ENCODE measurements at regions not wholly inside any gene's neighbourhood (a gene's known extent, or its start where the extent isn't known, plus 50 kb on each side); places are given as distances from the start of the nearest gene placed in this dataset.

DNA sequence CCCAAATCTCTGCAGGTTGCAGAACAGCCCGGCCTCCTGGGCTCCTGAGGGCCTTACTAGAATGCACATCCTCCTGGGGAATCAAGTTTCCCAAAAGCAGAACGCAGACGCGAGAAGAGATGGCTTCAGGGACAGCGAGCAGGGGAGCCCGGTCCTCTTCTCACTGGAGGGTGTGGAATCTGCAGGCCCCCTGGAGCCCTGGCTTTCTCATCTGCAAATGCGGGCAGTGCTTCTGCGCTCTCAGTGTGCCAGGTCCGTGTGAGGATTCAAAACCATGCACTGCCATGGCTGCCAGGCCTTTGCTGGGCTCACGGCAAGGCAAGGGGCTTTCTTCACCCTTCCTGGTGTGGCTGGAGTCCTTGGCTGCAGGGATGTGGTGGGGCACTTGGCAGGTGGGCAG is 330.9 kb upstream of the MKI67 start:
- no peaks in the 10 kb centered on the region for H3K36me3 ChIP-seq (ENCODE audit: control insufficient read depth in 4 of 4, insufficient read depth in 3 of 4, low read depth in 1 of 4, low read length in 3 of 4)
- H3K9me3 ChIP-seq (ENCODE audit: control insufficient read depth in 4 of 4, low read length in 3 of 4) = no peaks in the 10 kb centered on the region
- no peak overlapping the region for H3K27ac ChIP-seq (ENCODE audit: low read depth in 1 of 2, low read length in 2 of 2)
- no peak overlapping the region for H3K9ac ChIP-seq (ENCODE audit: low read depth in 1 of 2, low read length in 2 of 2)
- H3K27me3 ChIP-seq (ENCODE audit: control insufficient read depth in 4 of 4, insufficient read depth in 4 of 4, low read length in 3 of 4) = peaks cover 0 to 6% (median 0%) of the 10 kb centered on the region in 4 donors
- H3K4me1 ChIP-seq (ENCODE audit: control insufficient read depth in 4 of 4, insufficient read depth in 4 of 4, low read length in 3 of 4) = no peaks in the 10 kb centered on the region
- DNase-seq (ENCODE audit: low spot score) = no peak
- H3K4me3 ChIP-seq (ENCODE audit: low read depth in 1 of 3, low read length in 3 of 3) = no peak overlapping the region
- 85% methylated on average over 10 of the region's 10 CpGs for WGBS
- no peak for TF ChIP-seq HNF4A (conservative IDR thresholded peaks at IDR 0.05)
- no peak for TF ChIP-seq JUND (IDR thresholded peaks at IDR 0.05)
- no peak for TF ChIP-seq GABPA (IDR thresholded peaks at IDR 0.05 in 1 of 2, conservative IDR thresholded peaks at IDR 0.05 in 1 of 2)
- no peak for TF ChIP-seq TAF1 (conservative IDR thresholded peaks at IDR 0.05)
- TF ChIP-seq, protein P1, sequence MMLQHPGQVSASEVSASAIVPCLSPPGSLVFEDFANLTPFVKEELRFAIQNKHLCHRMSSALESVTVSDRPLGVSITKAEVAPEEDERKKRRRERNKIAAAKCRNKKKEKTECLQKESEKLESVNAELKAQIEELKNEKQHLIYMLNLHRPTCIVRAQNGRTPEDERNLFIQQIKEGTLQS (IDR thresholded peaks at IDR 0.05) = no peak
- TF ChIP-seq, protein P2, sequence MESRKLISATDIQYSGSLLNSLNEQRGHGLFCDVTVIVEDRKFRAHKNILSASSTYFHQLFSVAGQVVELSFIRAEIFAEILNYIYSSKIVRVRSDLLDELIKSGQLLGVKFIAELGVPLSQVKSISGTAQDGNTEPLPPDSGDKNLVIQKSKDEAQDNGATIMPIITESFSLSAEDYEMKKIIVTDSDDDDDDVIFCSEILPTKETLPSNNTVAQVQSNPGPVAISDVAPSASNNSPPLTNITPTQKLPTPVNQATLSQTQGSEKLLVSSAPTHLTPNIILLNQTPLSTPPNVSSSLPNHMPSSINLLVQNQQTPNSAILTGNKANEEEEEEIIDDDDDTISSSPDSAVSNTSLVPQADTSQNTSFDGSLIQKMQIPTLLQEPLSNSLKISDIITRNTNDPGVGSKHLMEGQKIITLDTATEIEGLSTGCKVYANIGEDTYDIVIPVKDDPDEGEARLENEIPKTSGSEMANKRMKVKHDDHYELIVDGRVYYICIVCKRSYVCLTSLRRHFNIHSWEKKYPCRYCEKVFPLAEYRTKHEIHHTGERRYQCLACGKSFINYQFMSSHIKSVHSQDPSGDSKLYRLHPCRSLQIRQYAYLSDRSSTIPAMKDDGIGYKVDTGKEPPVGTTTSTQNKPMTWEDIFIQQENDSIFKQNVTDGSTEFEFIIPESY (IDR thresholded peaks at IDR 0.05) = no peak
- TF ChIP-seq RXRA (IDR thresholded peaks at IDR 0.05) = no peak
- TF ChIP-seq YY1 (IDR thresholded peaks at IDR 0.05) = no peak
- TF ChIP-seq, protein P3, sequence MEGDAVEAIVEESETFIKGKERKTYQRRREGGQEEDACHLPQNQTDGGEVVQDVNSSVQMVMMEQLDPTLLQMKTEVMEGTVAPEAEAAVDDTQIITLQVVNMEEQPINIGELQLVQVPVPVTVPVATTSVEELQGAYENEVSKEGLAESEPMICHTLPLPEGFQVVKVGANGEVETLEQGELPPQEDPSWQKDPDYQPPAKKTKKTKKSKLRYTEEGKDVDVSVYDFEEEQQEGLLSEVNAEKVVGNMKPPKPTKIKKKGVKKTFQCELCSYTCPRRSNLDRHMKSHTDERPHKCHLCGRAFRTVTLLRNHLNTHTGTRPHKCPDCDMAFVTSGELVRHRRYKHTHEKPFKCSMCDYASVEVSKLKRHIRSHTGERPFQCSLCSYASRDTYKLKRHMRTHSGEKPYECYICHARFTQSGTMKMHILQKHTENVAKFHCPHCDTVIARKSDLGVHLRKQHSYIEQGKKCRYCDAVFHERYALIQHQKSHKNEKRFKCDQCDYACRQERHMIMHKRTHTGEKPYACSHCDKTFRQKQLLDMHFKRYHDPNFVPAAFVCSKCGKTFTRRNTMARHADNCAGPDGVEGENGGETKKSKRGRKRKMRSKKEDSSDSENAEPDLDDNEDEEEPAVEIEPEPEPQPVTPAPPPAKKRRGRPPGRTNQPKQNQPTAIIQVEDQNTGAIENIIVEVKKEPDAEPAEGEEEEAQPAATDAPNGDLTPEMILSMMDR (IDR thresholded peaks at IDR 0.05; ENCODE audit: low read depth, low read length, missing input control) = no peak
- TF ChIP-seq EGR1 (IDR thresholded peaks at IDR 0.05; ENCODE audit: low read depth in 2 of 2) = no peak
- TF ChIP-seq, protein P4, sequence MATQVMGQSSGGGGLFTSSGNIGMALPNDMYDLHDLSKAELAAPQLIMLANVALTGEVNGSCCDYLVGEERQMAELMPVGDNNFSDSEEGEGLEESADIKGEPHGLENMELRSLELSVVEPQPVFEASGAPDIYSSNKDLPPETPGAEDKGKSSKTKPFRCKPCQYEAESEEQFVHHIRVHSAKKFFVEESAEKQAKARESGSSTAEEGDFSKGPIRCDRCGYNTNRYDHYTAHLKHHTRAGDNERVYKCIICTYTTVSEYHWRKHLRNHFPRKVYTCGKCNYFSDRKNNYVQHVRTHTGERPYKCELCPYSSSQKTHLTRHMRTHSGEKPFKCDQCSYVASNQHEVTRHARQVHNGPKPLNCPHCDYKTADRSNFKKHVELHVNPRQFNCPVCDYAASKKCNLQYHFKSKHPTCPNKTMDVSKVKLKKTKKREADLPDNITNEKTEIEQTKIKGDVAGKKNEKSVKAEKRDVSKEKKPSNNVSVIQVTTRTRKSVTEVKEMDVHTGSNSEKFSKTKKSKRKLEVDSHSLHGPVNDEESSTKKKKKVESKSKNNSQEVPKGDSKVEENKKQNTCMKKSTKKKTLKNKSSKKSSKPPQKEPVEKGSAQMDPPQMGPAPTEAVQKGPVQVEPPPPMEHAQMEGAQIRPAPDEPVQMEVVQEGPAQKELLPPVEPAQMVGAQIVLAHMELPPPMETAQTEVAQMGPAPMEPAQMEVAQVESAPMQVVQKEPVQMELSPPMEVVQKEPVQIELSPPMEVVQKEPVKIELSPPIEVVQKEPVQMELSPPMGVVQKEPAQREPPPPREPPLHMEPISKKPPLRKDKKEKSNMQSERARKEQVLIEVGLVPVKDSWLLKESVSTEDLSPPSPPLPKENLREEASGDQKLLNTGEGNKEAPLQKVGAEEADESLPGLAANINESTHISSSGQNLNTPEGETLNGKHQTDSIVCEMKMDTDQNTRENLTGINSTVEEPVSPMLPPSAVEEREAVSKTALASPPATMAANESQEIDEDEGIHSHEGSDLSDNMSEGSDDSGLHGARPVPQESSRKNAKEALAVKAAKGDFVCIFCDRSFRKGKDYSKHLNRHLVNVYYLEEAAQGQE (IDR thresholded peaks at IDR 0.05) = no peak
- no peak for TF ChIP-seq NR2F2 (IDR thresholded peaks at IDR 0.05)
- TF ChIP-seq FOXA1 (IDR thresholded peaks at IDR 0.05) = no peak
- TF ChIP-seq RAD21 (IDR thresholded peaks at IDR 0.05) = no peak
- no peak for TF ChIP-seq SP1 (IDR thresholded peaks at IDR 0.05)
- TF ChIP-seq HNF4G (IDR thresholded peaks at IDR 0.05) = no peak
- TF ChIP-seq, protein P5, sequence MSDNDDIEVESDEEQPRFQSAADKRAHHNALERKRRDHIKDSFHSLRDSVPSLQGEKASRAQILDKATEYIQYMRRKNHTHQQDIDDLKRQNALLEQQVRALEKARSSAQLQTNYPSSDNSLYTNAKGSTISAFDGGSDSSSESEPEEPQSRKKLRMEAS (IDR thresholded peaks at IDR 0.05) = no peak
- no peak for TF ChIP-seq FOXA2 (IDR thresholded peaks at IDR 0.05)

All from liver (tissue), 8 donors.